Ovary (tissue), 7 donors: ENCODE measurements at regions not wholly inside any gene's neighbourhood (a gene's known extent, or its start where the extent isn't known, plus 50 kb on each side); places are given as distances from the start of the nearest gene placed in this dataset.
A peak's percentile ranks its signal among the peaks of the same experiment; 100 is the strongest.

Experiments used
- DNase-seq, 5 donors: peaks; one replicate each; pipeline ENCODE4 v3.0.0-alpha.2; 2019 to 2020
- H3K27ac ChIP-seq, 2 donors: fragments of 200-600 bp; one replicate each; pipeline versions ENCODE4 v1.5.1 to v1.8.0; 2019 to 2022
- H3K27me3 ChIP-seq: fragments of 200-600 bp; one replicate; pipeline ENCODE4 v1.8.0; 2022
- H3K36me3 ChIP-seq: fragments of 200-600 bp; sonication (generic); one replicate; pipeline ENCODE4 v1.5.1; 2019
- H3K4me1 ChIP-seq: one replicate; pipeline ENCODE4 v1.8.1; 2013; ENCODE audit warnings: mild to moderate bottlenecking, moderate library complexity; ENCODE audit not compliant: insufficient read depth
- H3K4me3 ChIP-seq: fragments of 200-600 bp; sonication (generic); one replicate; pipeline ENCODE4 v1.5.1; 2017
- H3K9me3 ChIP-seq, 2 donors: fragments of 200-600 bp in 1 of 2; sonication (generic) in 1 of 2; one replicate each; pipeline versions ENCODE4 v1.5.1 to v1.8.1; 2013 to 2019; ENCODE audit warnings: mild to moderate bottlenecking in 1 of 2, moderate library complexity in 1 of 2
- CTCF ChIP-seq, 3 donors: fragments of 450-650 bp in 2 of 3; fragments of 200-600 bp in 1 of 3; IDR thresholded peaks; one replicate each; pipeline versions ENCODE4 v1.5.1 to v1.8.0; 2016 to 2022; ENCODE audit warnings: antibody characterized with exemption in 3 of 3, mild to moderate bottlenecking in 1 of 3
- EP300 ChIP-seq: sonication (generic); formaldehyde crosslinking; IDR thresholded peaks from one replicate; pipeline ENCODE4 v1.6.1; 2017; ENCODE audit warnings: antibody characterized with exemption
- POLR2A ChIP-seq: fragments of 450-650 bp; IDR thresholded peaks from one replicate; pipeline ENCODE4 v1.6.1; 2017; ENCODE audit warnings: antibody characterized with exemption, mild to moderate bottlenecking, moderate library complexity
- WGBS, 3 donors: extraction: QIAGEN DNeasy Blood & Tissue Kit in 1 of 3; methylation state at CpG; one replicate each; pipeline versions ENCODE4 v1.1.5 to v1.1.7; 2013 to 2017; 5-methylcytosine and 5-hydroxymethylcytosine counted together
- intact Hi-C, 4 donors: fragments of 100-400 bp; cut with DNase I; formaldehyde crosslinking; loops; one replicate each; pipeline versions ENCODE4 v1.11.0 to v1.15.1; 2022 to 2023
- donor health status: DM: no; HTN: no; CAD: no; lungs with moderate emphysema.
- donor health status: DM: no; HTN: no; CAD: no.
- donor health status: Bipolar disorder and iron deficiency.
- donor health status: DM: no; HTN: no; CAD: no.
- donor health status: DM: yes; HTN: yes; CAD: no.

- peak in 3 of 5 donors; percentile 12 to 16 (median 16) for DNase-seq
- Histone ChIP-seq H3K27me3 (no peaks in the 10 kb centered on the region), H3K36me3 (no peaks in the 10 kb centered on the region), H3K4me1 (peaks cover 4% of the 10 kb centered on the region), H3K9me3 (no peaks in the 10 kb centered on the region), H3K27ac (peak overlapping the region in 1 of 2 donors; percentile 65), H3K4me3 (no peak overlapping the region)
- no peak for TF ChIP-seq POLR2A
- intact Hi-C loops, result no loop called here
- 11 to 22% (median 14%) methylated on average over 3 of the region's 3 CpGs for WGBS, 3 donors
Measured at GRCh38 chrX:95885074-95885473, 799.6 kb upstream of the DIAPH2 start.

GRCh38 chrX:95889279-95889678, 795.4 kb upstream of the DIAPH2 start:
- no peaks in the 10 kb centered on the region for H3K27me3 ChIP-seq
- no peaks in the 10 kb centered on the region for H3K9me3 ChIP-seq
- WGBS, 3 donors, result 87 to 93% (median 87%) methylated on average over 1 of the region's 1 CpG
- no peaks in the 10 kb centered on the region for H3K36me3 ChIP-seq
- peaks cover 4% of the 10 kb centered on the region for H3K4me1 ChIP-seq
- intact Hi-C loops, result no loop called here
- H3K27ac ChIP-seq, result no peak overlapping the region
- no peak for TF ChIP-seq POLR2A
- no peak for TF ChIP-seq CTCF (IDR thresholded peaks at IDR 0.05)
- TF ChIP-seq EP300, result no peak
- H3K4me3 ChIP-seq, result no peak overlapping the region
- no peak for DNase-seq

DNA sequence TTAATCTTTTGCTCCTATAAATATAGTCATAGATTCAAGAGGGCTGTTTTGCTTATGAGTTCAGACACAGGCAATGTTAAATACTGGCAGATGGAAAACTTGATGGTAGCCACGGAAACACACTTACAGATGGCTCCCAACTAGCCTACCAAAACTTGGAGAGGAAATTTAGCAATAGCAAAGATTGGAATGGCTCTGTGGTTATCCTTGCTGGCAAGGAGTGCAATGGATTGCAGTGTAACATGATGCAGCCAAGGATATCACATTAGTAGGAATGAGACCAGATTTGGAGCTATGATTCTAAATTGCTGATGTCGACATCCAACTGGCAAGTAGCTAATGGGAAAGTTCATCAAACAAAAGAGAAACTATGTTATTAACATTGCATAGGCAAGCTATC, 791.0 kb upstream of the DIAPH2 start:
- Histone ChIP-seq H3K27me3 (no peaks in the 10 kb centered on the region), H3K4me1 (peaks cover 2% of the 10 kb centered on the region), H3K4me3 (no peak overlapping the region), H3K36me3 (no peaks in the 10 kb centered on the region), H3K27ac (no peak overlapping the region), H3K9me3 (no peaks in the 10 kb centered on the region)
- no peak for DNase-seq
- TF ChIP-seq EP300 (no peak), POLR2A (no peak), CTCF (IDR thresholded peaks at IDR 0.05) (no peak)
- intact Hi-C loops, result no loop called here
- WGBS, 3 donors, result 47 to 68% (median 49%) methylated on average over 2 of the region's 2 CpGs

DNA sequence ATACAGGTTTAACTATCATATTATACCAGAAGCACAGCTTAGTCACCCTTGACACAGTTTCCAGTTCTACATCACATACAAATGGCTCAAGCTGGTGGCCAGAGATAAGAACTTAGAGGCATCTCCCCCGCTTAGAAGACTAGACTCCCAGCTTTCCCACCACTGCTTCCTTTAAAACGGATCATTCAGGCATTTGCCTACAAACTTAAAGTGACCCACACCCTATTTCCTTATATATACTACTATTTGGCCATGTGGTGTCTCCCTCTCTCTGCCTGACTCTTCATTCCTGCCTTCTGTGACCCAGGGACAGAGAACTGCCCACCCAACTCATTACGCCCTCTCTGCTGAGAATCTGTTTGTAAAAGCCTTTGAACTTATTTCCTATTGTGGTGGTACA, 781.2 kb upstream of the DIAPH2 start:
- intact Hi-C loops, result no loop called here
- Histone ChIP-seq H3K4me3 (no peak overlapping the region), H3K27ac (no peak overlapping the region), H3K9me3 (no peaks in the 10 kb centered on the region), H3K36me3 (no peaks in the 10 kb centered on the region), H3K27me3 (no peaks in the 10 kb centered on the region), H3K4me1 (no peaks in the 10 kb centered on the region)
- WGBS, 3 donors, result 32 to 37% (median 34%) methylated on average over 3 of the region's 3 CpGs
- TF ChIP-seq POLR2A (no peak), EP300 (no peak), CTCF (IDR thresholded peaks at IDR 0.05) (no peak)
- no peak for DNase-seq

GRCh38 chrX:95903975-95904374, 780.7 kb upstream of the DIAPH2 start:
- H3K36me3 ChIP-seq, result no peaks in the 10 kb centered on the region
- H3K4me3 ChIP-seq, result no peak overlapping the region
- H3K27ac ChIP-seq, result no peak overlapping the region
- intact Hi-C loops, result no loop called here
- DNase-seq, result no peak
- H3K9me3 ChIP-seq, result no peaks in the 10 kb centered on the region
- H3K27me3 ChIP-seq, result no peaks in the 10 kb centered on the region
- WGBS, 3 donors, result 53 to 72% (median 67%) methylated on average over 3 of the region's 3 CpGs
- no peaks in the 10 kb centered on the region for H3K4me1 ChIP-seq
- TF ChIP-seq POLR2A (no peak), CTCF (IDR thresholded peaks at IDR 0.05) (no peak), EP300 (no peak)
